ENCODE measurements at regions not wholly inside any gene's neighbourhood (a gene's known extent, or its start where the extent isn't known, plus 50 kb on each side); places are given as distances from the start of the nearest gene placed in this dataset.

DNA sequence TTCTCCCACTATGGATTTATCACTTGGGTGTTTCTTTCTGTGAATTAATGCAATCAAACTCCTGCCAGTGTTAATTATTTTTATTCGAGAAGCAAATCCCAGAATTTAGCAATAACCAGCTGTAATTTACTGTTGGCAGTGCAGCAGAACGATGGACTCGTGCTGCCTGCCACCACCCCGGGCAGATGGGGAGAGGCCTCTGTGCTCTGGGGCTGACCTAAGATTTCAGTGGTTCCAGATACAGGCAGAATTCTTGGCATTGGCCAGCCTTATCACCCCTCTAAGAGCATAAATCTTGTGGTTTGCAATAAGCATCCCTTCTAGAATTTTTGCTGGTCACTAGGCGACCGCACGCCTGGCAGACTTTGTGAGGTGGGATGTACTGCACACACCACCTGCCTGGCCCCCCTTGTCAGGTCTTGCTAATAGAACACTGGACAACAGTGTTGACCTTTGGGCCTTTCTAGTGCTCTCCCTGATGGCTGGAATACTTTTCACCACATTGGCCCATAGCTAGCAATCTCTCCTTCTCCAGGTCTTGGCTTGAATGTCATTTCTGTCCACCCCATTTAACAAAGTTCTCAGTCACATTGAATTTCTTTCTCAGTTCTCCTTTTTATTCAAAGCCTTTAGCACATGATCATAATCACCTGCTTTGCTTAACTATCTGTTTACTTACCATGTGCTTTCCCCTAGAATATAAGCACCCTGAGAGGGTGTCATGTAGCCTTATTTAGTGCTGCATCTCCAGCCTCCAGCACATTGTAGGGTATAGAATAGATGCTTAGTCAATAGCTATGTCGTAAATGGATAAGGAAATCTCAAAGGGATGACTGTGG, 122.1 kb upstream of the DYNLRB2 start:
- DNase-seq: no peak

DNA sequence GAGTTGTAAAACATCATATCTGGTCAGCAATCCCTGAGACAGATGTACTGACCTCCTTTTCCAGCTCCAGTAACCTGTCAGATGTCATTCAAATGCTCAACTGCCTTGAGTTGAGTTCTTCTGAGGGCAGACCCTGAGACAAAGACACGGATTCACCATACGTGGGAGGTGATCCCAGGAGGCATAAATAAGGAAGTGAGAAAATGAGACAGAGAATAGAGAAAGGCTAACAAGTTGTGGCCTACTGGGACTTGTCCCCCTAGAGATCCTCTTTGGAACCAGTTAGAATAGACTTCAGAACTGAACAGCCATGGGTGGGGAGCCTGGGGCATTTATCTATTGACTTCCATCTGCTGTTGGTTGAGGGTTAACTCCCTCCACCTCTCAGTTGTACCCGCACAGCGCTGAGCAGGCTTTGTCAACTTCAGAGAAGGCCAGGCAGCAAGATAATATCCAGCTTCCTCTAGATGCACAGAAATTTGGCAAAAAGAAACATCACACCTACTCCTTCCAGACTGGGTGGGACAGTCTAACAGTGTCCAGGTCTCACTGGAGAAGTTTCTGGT, 123.0 kb upstream of the DYNLRB2 start:
- no peak for DNase-seq

DNA sequence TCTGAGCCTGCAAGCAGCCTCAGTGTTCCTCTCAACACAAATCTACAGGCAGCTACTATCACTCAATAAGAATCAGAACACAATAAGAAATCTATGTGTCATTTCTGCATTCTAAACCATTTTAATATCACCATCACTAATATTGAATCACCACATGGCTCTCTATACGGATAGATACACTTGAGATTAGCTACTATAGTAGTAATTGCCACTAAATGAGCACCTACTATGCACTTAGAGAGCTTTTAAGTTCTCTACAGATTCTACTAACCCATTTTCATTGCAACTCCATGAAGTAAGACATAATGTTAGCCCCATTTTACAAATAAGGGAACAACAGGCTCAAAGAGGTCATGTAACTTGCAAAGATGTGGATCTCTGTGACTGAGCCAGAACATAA, 132.8 kb upstream of the DYNLRB2 start:
- DNase-seq: no peak

DNA sequence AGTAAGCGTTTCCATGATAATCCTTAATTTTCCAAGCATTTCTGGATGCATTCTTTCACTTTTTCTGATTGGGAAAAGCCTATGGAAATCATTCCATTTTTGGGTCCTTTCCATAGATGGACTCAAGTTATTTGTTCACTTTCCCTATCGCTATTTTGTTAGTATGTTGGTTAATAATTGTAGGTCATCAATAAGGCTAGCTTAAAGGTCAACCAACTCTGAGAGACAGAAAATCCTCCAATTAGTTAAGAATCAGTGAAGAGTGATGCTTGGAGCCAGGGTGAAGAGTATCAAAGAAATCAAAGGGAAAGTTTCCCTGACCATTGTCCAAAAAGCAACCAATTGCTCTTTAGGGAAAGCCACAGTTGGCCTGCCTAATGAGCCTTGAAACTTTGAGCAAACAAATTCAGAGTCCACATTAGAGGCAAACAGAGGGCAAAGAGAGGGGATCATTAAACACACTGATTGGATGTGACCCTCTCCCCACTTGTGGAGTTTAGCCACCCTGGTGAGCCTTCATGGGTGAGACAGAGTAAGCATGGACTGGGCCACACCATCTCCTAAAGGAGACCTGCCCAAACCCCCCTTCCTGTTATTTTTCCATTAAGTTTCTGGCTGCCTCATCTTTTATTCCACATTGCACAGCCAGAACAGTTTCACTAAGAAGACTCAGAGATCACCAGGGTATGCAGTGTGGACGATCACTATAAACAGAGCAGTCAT, 133.4 kb upstream of the DYNLRB2 start:
- DNase-seq: no peak

DNA sequence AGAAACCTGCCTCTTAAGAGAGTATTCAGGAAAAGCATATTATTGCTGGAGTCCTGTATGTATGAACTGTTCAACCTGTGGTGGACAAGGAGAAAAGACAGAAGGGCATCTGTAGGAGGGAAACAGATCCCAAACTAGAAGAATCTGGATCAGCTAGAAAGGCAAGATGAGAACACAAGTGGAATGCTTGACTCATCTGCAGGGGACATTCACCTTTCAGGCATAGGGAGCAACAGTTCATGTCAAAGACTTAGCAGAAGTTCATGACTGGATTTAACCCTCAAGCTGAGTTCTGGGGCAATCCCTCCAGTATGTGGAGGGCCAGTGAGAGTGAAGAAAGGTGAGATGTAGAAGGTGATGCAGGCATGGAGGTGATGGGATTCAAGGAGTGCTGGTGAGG, 135.9 kb upstream of the DYNLRB2 start:
- no peak for DNase-seq

DNA sequence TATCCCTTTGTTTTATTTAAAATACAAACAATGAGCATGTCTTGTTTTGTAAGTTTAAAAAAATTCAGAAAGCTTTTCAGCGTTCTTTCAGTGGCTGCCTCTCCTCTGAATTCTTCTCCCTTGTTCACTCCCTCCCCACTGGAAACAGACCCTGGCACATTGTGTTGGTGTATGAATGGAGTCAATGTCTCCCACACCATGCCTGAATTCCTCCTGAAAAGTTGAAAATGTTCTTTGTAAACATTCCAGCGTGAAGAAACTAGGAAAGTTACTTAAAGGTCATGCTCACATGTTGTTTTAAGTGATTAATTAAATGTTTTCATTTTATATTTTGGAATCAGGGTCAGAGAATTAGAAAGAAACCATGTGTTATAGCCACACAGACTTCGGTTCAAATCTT, 136.9 kb upstream of the DYNLRB2 start:
- no peak for DNase-seq

DNA sequence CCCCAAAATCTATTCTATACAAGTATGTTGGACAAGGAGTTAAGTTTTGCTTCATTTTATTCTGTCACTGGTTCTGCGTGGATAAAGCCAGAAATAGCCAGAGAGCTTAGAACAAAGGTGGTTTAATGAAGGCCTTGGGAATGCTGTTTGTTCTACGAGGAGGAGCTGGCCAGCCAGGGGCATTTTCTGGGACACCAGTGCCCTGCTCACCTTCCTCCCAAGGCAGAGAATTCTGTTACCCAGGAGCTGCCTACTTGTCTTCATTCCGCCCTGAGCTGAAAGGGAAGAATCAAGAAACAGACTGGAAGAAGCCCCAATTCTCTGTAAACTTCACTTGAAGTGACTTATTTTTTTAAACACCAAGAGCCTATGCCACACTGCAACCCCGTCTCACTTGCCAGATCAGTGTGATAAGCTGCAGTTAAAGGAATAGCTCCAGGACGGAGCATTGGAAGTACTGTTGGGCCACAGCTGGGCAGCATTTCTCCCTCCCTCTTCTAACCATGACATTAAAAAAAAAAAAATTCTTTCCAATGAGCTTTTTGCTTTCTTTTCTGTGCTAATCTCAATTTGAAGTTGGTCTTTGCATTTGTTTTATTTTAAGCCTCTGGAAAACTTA, 149.8 kb upstream of the DYNLRB2 start:
- no peak for DNase-seq

DNA sequence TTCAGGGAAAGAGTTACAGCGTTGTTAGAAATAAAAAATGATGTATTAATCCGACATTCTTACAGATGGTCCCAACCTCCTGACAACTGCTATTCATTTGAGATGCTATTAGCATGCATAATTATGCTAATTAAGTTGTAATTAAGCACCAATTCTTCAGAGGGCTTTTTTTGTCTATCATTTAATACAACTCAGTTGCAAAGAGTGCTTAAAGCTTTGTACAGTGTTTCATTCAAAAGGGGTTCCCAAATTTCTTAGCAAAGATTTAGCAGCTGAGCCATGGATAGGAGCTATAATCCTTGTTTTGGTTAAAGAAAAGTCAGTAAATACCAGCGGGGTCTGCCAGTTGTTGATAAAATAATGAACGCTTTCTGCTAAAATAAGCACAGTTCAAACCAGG, 150.7 kb upstream of the DYNLRB2 start:
- DNase-seq: no peak

DNA sequence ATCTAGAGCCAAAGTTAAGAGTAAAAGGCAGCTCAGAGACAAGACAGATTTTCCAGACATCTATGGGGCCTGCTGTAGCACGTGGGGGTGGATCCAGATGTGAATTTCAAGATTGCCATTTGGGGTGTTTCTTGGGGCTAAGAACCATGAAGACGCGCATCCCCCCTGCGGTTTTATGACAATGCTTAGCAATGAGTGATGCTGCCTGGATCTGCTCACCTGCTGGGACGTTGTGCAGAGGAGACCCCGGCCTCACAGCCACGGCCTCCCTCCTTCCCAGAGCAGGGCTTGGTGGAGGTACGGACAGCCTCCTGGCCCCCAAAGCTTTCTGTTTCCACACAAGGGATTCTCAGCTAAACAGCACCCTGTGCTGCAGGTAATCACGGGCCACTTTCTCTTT, 151.5 kb upstream of the DYNLRB2 start:
- no peak for DNase-seq

DNA sequence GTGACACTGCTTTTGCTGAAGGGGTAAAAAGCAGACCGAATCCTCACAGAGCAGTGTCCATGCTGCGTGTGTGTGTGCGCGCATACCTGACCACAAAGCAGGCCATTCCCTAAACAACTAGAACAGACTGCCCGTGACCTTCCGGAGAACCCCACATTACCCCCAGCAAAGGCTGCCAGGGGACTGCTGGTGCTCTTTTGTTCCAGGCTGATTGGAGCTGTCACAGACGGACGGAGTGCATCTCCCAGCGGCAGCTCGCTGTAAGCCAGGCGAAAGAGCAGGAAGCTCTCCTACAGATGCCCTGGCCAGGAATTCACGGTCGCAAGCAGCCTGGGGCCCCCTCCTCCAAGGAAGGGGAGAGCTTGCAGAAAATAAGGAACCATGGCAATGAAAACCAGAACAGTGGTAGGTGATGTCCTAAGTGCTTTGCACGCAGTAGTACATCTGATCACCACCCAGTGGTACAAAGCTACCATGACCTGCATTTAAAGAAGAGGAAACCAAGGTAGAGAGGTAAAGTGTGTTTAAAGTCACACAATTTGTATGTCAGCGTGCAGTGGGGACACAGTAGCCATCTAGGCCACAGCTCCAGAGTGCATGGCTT, 153.4 kb upstream of the DYNLRB2 start:
- DNase-seq: no peak

DNA sequence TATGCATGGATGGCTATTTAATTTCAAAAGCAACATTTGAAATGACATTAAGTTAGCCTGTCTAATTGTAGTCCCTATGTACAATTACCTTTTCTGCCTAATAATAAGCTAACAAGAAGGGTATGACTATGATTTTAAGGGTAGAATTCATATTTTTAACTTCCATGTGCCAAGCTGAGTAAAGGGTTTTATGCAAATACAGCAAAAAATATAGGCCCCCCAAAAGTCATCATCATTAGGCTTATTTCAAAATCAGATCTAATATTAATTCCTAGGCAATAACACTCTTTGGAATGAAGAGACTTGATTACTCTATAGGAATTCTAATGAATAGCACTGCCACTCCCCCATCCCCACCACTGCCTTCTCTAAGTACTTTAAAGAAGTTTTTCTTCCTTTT, 155.9 kb upstream of the DYNLRB2 start:
- no peak for DNase-seq

DNA sequence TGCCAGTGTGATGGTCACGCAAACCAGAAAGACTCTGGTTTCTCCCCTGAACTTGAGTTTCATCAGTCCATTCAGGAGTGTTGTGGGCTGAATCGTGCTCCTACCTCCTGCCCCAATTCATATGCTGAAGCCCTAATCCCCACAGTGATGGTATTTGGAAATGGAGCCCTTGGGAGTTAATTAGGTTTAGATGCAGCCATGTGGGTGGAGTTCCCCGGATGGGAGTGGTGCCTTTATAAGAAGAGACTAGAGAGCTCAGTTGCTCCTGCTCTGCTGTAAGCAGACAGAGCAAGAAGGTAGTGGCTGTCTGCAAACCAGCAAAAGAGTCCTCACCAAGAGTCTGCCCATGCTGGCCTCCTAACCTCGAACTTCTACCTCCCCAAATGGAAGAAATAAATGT, 160.3 kb upstream of the DYNLRB2 start:
- DNase-seq: no peak

DNA sequence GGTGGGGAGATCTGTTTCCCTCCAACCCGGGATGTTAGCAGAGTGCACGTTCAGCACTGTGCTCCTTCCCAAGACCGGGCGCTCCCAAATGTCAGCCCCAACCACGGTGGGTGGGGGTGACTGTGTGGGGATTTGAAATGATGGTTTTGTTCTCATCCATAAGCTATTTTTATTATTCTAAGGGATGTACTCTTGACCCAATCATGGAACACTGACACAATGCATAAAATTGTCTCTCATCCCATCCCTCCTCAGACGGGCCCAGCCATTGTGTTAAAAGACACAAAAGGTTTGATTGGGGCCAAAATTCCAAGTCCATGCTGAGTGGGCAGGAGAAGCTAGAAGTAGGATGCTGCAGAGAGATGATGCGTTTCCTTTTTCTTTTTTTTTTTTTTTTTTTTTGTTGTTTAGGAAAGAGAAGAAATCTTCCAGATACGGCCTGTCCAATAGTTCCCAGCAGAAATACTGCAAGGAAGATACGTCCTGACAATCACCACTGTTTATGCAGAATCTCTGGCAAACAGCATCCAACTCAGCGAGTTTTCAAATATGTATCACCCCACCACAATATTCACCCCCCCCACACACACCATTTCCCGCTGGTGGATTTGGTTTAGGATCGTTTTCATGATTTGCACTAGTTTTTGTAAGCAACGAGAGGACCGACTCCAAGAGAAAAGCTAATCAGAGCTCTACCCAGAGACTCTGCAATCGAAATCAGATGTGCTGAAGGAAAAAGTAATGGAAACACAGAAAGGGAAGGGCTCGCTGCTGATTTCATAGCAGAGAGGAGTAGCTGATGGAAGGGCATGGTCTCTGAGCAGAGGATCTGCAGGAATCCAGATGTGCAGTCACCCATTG, 163.5 kb upstream of the DYNLRB2 start:
- no peak for DNase-seq

DNA sequence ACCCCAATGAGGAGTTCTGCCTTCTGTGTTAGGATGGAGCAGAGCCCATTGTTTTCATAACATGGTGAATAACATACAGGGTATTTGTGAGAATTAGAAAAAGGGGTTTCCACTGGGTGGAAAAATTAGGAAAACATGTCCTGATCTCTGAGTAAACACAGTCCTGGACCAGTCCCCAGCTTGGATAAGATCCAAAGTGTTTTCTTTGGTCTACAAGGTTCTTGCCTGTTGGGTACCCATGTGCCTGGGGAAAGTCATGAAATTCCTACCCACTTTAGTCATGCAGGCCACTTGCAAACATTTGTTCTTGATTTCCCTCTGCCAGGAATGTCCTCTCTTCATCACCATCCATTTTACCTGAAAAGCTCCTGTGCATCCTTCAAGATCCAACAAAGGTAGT, 164.8 kb upstream of the DYNLRB2 start:
- DNase-seq: no peak

DNA sequence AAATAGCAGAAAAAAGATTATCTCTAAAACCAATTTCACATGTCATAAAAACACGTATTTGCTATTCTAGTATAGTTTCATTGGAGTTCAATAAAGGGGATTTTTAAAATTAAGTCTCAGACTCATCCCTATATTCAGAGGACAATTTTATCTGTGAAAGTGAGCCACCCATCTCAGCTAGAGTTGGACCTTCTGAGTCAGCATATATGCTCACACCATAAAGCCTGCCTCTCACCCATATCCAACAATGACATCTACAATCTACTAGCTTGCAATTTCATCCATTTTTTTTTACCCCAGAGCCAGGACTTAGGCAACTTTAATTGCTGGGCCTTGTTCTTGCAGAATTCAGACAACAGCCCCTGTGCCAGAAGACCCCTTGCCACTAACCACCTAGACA, 165.3 kb upstream of the DYNLRB2 start:
- DNase-seq: no peak

DNA sequence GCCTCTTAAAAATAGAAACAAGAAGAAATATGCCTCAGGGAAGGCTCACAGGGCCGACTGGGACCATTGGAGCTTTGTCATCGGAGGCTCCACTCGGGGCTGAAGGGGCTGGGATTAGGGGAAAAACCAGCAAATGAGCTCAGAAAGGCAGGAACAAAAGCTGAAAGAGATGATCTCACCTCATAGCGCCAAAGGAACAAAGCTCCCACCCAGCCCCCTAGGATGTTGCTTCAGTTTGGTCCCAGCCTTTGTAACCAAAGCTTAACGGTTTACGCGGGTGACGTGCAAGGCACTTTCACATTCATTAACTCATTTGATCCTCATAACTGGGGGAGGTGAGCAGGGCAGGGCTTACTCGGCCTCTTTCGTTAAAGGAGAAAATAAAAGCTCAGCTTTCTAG, 168.5 kb upstream of the DYNLRB2 start:
- DNase-seq: no peak

DNA sequence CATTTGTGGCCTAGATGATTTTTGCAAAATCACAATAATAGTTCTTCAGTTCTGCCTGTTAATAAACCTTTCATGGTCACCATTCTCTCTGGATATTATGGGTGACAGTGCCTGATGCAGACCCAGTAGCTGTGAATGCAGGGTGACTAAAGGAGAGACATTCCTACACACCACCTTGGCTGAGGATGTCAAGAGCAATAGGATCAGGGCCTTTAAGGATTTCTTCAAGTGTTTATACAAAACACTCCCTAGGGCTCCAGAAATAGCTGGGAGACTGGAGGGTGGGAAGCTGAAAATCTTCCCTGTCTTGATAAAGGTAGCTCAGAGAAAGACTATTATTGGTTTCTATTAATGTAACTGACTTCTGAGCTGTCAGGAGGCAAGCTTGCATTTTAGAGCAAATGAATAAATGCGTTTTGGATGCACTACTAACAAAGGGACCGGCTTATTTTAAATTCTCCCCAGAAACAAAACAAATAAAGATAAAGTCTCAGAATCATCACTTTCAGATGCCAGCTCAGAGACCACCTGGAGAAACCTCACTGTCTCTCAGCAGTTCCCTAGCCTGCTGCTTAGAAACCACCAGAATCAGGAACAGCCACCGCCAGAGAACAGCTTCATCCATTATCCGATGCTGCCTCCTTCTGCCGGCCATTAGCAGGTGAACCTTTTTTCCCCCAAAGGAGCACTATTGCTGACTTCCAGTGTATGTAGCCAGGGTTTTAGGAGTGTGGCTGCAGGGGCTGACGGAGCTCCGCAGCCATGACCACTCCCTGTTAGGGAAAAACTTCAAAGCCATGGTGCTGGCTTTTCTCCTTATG, 171.4 kb upstream of the DYNLRB2 start:
- no peak for DNase-seq

DNA sequence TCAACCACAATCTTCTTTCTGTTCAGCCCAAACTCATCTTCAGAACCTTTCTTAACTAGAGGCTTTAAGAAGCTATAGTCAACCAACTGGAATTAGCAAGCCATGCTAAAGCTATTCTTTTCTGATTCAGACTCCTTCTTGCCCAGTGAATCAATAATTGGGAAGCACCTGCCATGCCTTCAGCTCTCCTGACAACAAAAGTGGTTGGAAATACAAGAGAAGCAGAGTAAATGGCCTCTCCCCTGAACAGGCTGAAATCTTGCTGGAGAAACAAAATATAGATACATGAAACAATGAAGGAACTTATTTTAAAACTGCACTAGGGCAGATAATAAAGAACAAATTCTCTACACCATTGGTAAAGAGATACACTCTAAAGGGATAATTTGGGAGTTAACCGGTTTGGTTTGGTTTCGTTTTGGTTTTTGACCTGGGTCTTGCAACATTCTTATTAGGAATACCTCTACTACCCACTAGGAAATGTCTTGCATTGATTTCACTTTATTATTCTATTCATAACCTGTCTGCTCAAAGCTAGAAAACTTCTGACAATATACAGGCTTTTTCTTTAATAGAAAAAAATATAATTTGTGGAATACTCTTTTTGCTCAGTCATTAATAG, 173.6 kb upstream of the DYNLRB2 start:
- no peak for DNase-seq

DNA sequence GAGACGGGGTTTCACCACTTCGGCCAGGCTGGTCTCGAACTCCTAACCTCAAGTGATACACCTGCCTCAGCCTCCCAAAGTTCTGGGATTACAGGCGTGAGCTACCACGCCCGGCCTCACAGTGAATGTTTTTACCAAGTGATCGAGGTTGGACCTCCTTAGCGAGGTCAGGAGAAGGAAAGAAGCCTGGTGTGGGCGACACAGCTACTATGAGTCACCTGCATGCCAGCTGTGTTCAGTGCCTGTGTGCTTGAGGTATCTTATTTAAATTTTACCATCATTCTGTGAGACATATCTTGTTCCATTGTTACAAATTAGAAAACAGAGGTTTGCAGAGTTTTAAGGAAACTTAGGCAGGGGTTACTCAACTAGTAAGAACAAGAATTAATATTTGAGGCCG, 174.8 kb upstream of the DYNLRB2 start:
- no peak for DNase-seq

DNA sequence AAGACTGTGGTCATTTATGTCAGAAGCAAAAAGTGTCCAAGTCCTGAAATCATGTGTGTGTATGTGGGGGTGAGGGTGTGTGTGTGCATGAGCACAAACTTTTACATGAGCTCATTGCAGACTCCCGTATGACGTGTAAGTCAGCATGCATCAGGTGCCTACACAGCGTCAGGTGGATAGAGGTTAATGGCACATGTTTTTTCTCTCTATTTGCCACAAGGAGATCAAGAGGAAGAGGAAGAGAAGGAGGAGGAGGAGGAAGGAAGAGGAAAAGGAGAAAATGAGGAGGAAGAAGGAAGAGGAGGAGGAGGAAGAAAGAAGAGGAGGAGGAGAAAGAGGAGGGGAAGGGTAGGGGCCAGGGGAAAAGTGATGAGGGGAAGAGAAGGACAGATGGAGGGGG, 178.0 kb upstream of the DYNLRB2 start:
- no peak for DNase-seq

DNA sequence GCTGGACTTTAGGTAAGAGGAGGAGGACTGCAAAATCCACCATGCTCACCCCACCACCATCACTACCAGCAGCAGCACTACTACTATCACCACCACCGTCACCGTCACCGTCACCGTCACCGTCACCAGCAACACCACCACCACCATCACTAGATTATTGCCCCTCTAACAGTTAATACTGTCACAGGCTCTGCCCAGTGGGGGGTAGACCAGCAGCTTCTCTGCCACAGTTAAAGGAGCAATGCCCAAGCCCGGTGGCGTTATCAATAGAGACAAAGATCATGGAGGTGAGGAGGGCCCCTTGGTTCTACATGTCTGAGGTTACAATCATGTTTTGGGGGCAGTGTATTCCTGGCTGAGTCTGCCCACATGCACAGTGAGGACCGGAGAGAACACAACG, 184.4 kb upstream of the DYNLRB2 start:
- no peak for DNase-seq
